Esophagus muscularis mucosa (tissue), 4 donors: ENCODE measurements at regions not wholly inside any gene's neighbourhood (a gene's known extent, or its start where the extent isn't known, plus 50 kb on each side); places are given as distances from the start of the nearest gene placed in this dataset.
A peak's percentile ranks its signal among the peaks of the same experiment; 100 is the strongest.
"Not testable (repeated sequence)": the region's sequence is repeated elsewhere in the genome, so short reads cannot be mapped to it uniquely, and the experiment has no call there.

ENCODE experiments used
- DNase-seq: peaks from one replicate; pipeline ENCODE4 v3.0.0-alpha.2; 2017; ENCODE audit errors: extremely low spot score
- H3K27ac ChIP-seq, 4 donors: fragments of 200-600 bp; sonication (generic); replicated peaks in 1 of 4; 1 replicate in 3 of 4; 2 replicates in 1 of 4; pipeline ENCODE4 v1.5.1; 2016 to 2019; ENCODE audit warnings: mild to moderate bottlenecking in 1 of 4
- H3K27me3 ChIP-seq, 4 donors: fragments of 200-600 bp; sonication (generic); one replicate each; pipeline versions ENCODE4 v1.5.1 to v1.6.0; 2016 to 2019
- H3K36me3 ChIP-seq, 4 donors: fragments of 200-600 bp; sonication (generic); one replicate each; pipeline ENCODE4 v1.5.1; 2016 to 2019
- H3K4me1 ChIP-seq, 4 donors: fragments of 200-600 bp; sonication (generic); one replicate each; pipeline ENCODE4 v1.5.1; 2016 to 2019
- H3K4me3 ChIP-seq, 4 donors: fragments of 200-600 bp; sonication (generic); 1 replicate in 2 of 4; 2 replicates in 2 of 4; pipeline ENCODE4 v1.5.1; 2016 to 2019; ENCODE audit warnings: mild to moderate bottlenecking in 4 of 4, moderate library complexity in 1 of 4
- H3K9me3 ChIP-seq, 4 donors: fragments of 200-600 bp; sonication (generic); 1 replicate in 3 of 4; 2 replicates in 1 of 4; pipeline ENCODE4 v1.5.1; 2016 to 2019
- EP300 ChIP-seq: sonication (generic); formaldehyde crosslinking; IDR thresholded peaks from one replicate; pipeline ENCODE4 v1.6.1; 2017; ENCODE audit warnings: antibody characterized with exemption
- POLR2A ChIP-seq: fragments of 450-650 bp; IDR thresholded peaks from one replicate; pipeline ENCODE4 v1.6.1; 2017; ENCODE audit warnings: antibody characterized with exemption, moderate library complexity, mild to moderate bottlenecking, low read depth
- POLR2AphosphoS5 ChIP-seq, 2 donors: sonication (generic); formaldehyde crosslinking; IDR thresholded peaks; one replicate each; pipeline ENCODE4 v1.6.1; 2017; ENCODE audit warnings: antibody characterized with exemption in 2 of 2
- WGBS: methylation state at CpG from one replicate; pipeline ENCODE4 v1.1.5; 2018; 5-methylcytosine and 5-hydroxymethylcytosine counted together
- intact Hi-C: fragments of 100-400 bp; cut with DNase I; formaldehyde crosslinking; loops from one replicate; pipeline ENCODE4 v1.15.1; 2023
- TF ChIP-seq, protein P1 (sequence below), 3 experiments: fragments of 200-600 bp in 2 of 3; fragments of 450-650 bp in 1 of 3; sonication (generic) in 2 of 3; IDR thresholded peaks; one replicate each; pipeline ENCODE4 v1.5.1; 2017 to 2019; ENCODE audit warnings: antibody characterized with exemption in 3 of 3, mild to moderate bottlenecking in 2 of 3, moderate library complexity in 1 of 3

GRCh38 chr21:9744166-9744565 is 777.2 kb upstream of the TPTE start:
- H3K36me3 ChIP-seq, H3K9me3 ChIP-seq, H3K4me3 ChIP-seq, H3K4me1 ChIP-seq, intact Hi-C loops, H3K27ac ChIP-seq: not testable (repeated sequence)
- peak; percentile 90 for DNase-seq
- H3K27me3 ChIP-seq, result peaks cover 0 to 18% (median 0%) of the 10 kb centered on the region in 4 donors
- WGBS, result 43% methylated on average over 4 of the region's 4 CpGs

GRCh38 chr21:9744593-9744992 is 776.8 kb upstream of the TPTE start:
- WGBS, result 61% methylated on average over 4 of the region's 4 CpGs
- intact Hi-C loops, H3K9me3 ChIP-seq, H3K36me3 ChIP-seq, H3K4me3 ChIP-seq, H3K4me1 ChIP-seq, H3K27ac ChIP-seq: not testable (repeated sequence)
- peaks cover 0 to 17% (median 0%) of the 10 kb centered on the region in 4 donors for H3K27me3 ChIP-seq
- DNase-seq, result peak; percentile 85

GRCh38 chr21:9745457-9746108 is 775.8 kb upstream of the TPTE start:
- H3K9me3 ChIP-seq, H3K27ac ChIP-seq, H3K4me3 ChIP-seq, H3K36me3 ChIP-seq, H3K4me1 ChIP-seq, intact Hi-C loops: not testable (repeated sequence)
- peak; percentile 92 for DNase-seq
- WGBS, result 43% methylated on average over 9 of the region's 9 CpGs
- peaks cover 0 to 18% (median 0%) of the 10 kb centered on the region in 4 donors for H3K27me3 ChIP-seq

DNA sequence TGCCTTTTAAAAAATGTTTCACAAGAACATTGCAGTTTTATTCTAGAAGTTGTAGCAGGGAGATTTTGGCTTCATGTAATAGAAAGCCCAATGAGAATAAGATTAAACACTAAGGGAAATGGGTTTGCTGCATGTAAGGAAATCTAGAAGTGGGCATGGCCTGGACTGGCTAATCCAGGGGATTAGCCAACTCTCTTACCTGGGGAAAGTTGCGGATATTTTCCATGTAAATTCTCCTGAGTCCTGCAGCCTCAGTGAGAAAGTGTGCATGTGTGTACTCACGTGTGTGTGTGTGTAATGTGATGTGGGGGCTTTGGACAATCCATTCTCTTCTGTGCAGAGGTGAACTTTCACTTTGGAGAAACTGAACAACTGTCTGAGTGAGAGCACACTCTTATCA is 775.1 kb upstream of the TPTE start:
- H3K4me3 ChIP-seq, H3K36me3 ChIP-seq, intact Hi-C loops, H3K4me1 ChIP-seq, H3K27ac ChIP-seq, H3K9me3 ChIP-seq: not testable (repeated sequence)
- WGBS, result 39% methylated on average over 2 of the region's 2 CpGs
- peak; percentile 89 for DNase-seq
- peaks cover 0 to 23% (median 0%) of the 10 kb centered on the region in 4 donors for H3K27me3 ChIP-seq

GRCh38 chr21:9746831-9747606 is 774.4 kb upstream of the TPTE start:
- H3K4me1 ChIP-seq, intact Hi-C loops, H3K9me3 ChIP-seq, H3K4me3 ChIP-seq, H3K36me3 ChIP-seq, H3K27ac ChIP-seq: not testable (repeated sequence)
- DNase-seq, result peak; percentile 92
- H3K27me3 ChIP-seq, result peaks cover 0 to 27% (median 0%) of the 10 kb centered on the region in 4 donors
- WGBS, result 51% methylated on average over 8 of the region's 8 CpGs

DNA sequence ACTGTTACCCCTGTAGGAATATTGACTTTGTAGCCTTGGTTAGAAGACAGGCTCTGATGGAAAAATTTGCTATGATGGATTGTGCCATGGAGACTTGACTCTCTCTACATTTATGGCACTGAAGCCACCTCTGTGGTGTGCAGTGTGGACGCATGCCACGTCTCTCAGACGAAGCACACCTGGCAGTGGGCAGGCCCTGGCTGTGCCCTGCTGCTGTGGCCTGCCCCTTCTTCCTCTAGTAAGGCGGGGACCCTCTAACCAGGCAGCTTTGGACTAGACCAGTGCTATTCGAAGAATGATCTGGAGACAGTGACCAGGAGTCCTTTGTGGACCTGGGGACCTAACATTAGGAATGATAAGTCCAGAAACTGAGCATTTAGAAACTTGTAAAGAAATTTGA is 773.5 kb upstream of the TPTE start:
- H3K4me3 ChIP-seq, intact Hi-C loops, H3K27ac ChIP-seq, H3K9me3 ChIP-seq, H3K36me3 ChIP-seq, H3K4me1 ChIP-seq: not testable (repeated sequence)
- 63% methylated on average over 5 of the region's 5 CpGs for WGBS
- DNase-seq, result peak; percentile 68
- H3K27me3 ChIP-seq, result peaks cover 0 to 32% (median 0%) of the 10 kb centered on the region in 4 donors

DNA sequence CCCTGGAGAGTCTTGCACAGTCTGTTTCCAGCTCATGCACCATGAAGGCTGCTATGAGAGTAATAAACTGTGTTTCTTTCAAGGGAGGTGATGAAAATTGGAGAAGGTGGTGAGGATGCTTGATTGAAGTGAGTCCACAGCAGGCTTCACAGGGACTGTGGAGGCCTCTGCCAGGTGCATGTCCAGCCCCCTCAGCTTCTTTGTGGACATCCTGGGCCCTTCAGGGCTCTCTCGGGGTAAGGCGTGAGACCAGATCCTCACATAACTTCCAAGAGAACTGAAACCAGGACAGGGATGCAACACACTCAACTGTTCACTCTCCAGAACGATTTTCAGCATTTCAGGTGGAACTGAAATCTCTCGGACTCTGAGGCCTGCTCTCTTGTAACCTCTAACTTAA is 772.9 kb upstream of the TPTE start:
- H3K4me3 ChIP-seq, H3K9me3 ChIP-seq, H3K4me1 ChIP-seq, H3K27ac ChIP-seq, intact Hi-C loops, H3K36me3 ChIP-seq: not testable (repeated sequence)
- DNase-seq, result peak; percentile 89
- WGBS, result 63% methylated on average over 4 of the region's 4 CpGs
- peaks cover 0 to 33% (median 0%) of the 10 kb centered on the region in 4 donors for H3K27me3 ChIP-seq

DNA sequence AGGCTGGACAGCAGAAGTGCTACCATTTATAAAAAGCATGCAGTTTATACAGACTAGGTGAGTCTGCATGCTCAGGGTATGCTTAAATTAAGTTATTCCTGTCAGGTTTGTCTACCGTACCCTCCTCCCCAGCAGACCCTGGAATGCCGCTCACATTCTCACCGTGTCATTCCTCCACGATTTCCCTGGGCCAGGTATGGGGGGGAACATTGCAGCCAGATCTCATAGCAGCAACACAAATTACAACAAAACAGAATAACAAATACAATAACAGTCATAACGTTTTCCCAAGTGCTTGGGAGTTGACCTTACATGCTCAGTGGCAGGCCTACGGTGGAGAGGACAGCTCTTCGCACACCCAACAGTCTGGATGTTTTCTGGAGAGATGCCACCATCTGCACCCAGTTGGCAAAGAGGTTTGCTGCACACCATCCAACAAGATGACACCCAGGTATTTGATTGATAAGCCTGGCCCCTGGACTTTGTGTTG is 771.6 kb upstream of the TPTE start:
- H3K4me3 ChIP-seq, H3K36me3 ChIP-seq, intact Hi-C loops, H3K27ac ChIP-seq, H3K4me1 ChIP-seq, H3K9me3 ChIP-seq: not testable (repeated sequence)
- 74% methylated on average over 7 of the region's 7 CpGs for WGBS
- DNase-seq, result peak; percentile 92
- H3K27me3 ChIP-seq, result peaks cover 0 to 30% (median 0%) of the 10 kb centered on the region in 4 donors

- 73% methylated on average over 13 of the region's 13 CpGs for WGBS
- Histone ChIP-seq H3K36me3 (no peaks in the 10 kb centered on the region), H3K9me3 (peaks cover 0 to 6% (median 0%) of the 10 kb centered on the region in 4 donors), H3K4me1 (no peaks in the 10 kb centered on the region), H3K27ac (no peak overlapping the region), H3K27me3 (peaks cover 0 to 32% (median 0%) of the 10 kb centered on the region in 4 donors), H3K4me3 (no peak overlapping the region)
- TF ChIP-seq POLR2AphosphoS5 (IDR thresholded peaks at IDR 0.05) (no peak), POLR2A (no peak), EP300 (no peak)
- TF ChIP-seq, protein P1, sequence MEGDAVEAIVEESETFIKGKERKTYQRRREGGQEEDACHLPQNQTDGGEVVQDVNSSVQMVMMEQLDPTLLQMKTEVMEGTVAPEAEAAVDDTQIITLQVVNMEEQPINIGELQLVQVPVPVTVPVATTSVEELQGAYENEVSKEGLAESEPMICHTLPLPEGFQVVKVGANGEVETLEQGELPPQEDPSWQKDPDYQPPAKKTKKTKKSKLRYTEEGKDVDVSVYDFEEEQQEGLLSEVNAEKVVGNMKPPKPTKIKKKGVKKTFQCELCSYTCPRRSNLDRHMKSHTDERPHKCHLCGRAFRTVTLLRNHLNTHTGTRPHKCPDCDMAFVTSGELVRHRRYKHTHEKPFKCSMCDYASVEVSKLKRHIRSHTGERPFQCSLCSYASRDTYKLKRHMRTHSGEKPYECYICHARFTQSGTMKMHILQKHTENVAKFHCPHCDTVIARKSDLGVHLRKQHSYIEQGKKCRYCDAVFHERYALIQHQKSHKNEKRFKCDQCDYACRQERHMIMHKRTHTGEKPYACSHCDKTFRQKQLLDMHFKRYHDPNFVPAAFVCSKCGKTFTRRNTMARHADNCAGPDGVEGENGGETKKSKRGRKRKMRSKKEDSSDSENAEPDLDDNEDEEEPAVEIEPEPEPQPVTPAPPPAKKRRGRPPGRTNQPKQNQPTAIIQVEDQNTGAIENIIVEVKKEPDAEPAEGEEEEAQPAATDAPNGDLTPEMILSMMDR (IDR thresholded peaks at IDR 0.05), result no peak
- intact Hi-C loops, result no loop called here
- peak; percentile 93 for DNase-seq
Measured at GRCh38 chr21:9750341-9751086, 770.9 kb upstream of the TPTE start.

- H3K27me3 ChIP-seq, result peaks cover 0 to 33% (median 0%) of the 10 kb centered on the region in 4 donors
- intact Hi-C loops, H3K9me3 ChIP-seq, H3K27ac ChIP-seq, H3K4me1 ChIP-seq, H3K36me3 ChIP-seq, H3K4me3 ChIP-seq: not testable (repeated sequence)
- DNase-seq, result peak; percentile 92
- 71% methylated on average over 6 of the region's 6 CpGs for WGBS
Measured at GRCh38 chr21:9751087-9751585, 770.2 kb upstream of the TPTE start.

DNA sequence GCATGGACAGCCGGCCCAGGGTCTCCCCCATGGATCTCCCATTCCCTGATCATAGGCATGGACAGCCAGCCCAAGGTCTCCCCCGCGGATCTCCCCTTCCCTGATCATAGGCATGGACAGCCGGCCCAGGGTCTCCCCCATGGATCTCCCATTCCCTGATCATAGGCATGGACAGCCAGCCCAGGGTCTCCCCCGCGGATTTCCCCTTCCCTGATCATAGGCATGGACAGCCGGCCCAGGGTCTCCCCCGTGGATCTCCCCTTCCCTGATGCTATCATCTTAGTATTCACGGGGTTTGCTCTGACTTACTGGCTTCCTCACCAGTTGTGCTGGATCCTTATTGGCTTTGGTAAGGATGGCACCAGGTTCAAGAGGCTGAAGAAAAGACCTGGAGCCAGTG is 769.4 kb upstream of the TPTE start:
- peaks cover 0 to 33% (median 0%) of the 10 kb centered on the region in 4 donors for H3K27me3 ChIP-seq
- H3K4me3 ChIP-seq, H3K36me3 ChIP-seq, H3K4me1 ChIP-seq, H3K27ac ChIP-seq, H3K9me3 ChIP-seq, intact Hi-C loops: not testable (repeated sequence)
- WGBS, result 68% methylated on average over 9 of the region's 9 CpGs
- DNase-seq, result peak; percentile 90
